Panc1 (cell line): ENCODE measurements at regions not wholly inside any gene's neighbourhood (a gene's known extent, or its start where the extent isn't known, plus 50 kb on each side); places are given as distances from the start of the nearest gene placed in this dataset.

ENCODE experiments used
- ATAC-seq: fragments of 200-7000 bp; cut with Tn5 transposase; 2 replicates; pipeline ENCODE4 v1.9.1; 2020; ENCODE audit warnings: mild to moderate bottlenecking, moderate library complexity
- BruUV-seq: library from RNA; stranded (reverse); fragments of 400-500 nt; replicated peaks from 2 replicates; lab custom pipeline; 2021; lab: Mats Ljungman, UMichigan
- CTCF ChIA-PET: fragments of 300-600 bp; sonication (Branson Sonifier 250); formaldehyde crosslinking; loops from one replicate; lab custom pipeline; 2022; ENCODE audit warnings: antibody characterized with exemption; lab: Charles Lee
- POLR2A ChIA-PET: fragments of 300-600 bp; sonication (Branson Sonifier 250); formaldehyde crosslinking; loops from one replicate; lab custom pipeline; 2022; ENCODE audit warnings: antibody characterized with exemption; lab: Charles Lee
- DNase-seq: peaks from one replicate; pipeline ENCODE4 v3.0.0-alpha.2; 2010; ENCODE audit warnings: low read depth, low spot score
- H3K27ac ChIP-seq: 2 replicates; pipeline ENCODE4 v1.5.1; 2011; ENCODE audit warnings: mild to moderate bottlenecking, low read length, inconsistent platforms
- H3K27me3 ChIP-seq: fragments of 200-500 bp; sonication (Bioruptor generic); 2 replicates; pipeline ENCODE4 v1.6.0; 2014; ENCODE audit warnings: low read length, inconsistent platforms; ENCODE audit not compliant: control insufficient read depth, insufficient read depth
- H3K36me3 ChIP-seq: fragments of 200-500 bp; sonication (Bioruptor generic); 2 replicates; pipeline ENCODE4 v1.5.1; 2014; ENCODE audit warnings: inconsistent platforms, mild to moderate bottlenecking, low read length, moderate library complexity; ENCODE audit not compliant: control insufficient read depth, insufficient read depth
- H3K4me1 ChIP-seq: 2 replicates; pipeline ENCODE4 v1.5.1; 2011; ENCODE audit warnings: inconsistent platforms, mild to moderate bottlenecking, low read length, moderate library complexity; ENCODE audit not compliant: control insufficient read depth, insufficient read depth
- H3K4me3 ChIP-seq, 2 experiments: 2 replicates each; pipeline ENCODE4 v1.5.1; 2011 to 2012; ENCODE audit warnings: low read depth in 2 of 2, low read length in 2 of 2, mild to moderate bottlenecking in 2 of 2, inconsistent platforms in 1 of 2, moderate library complexity in 1 of 2
- H3K9me3 ChIP-seq: fragments of 200-500 bp; sonication (Bioruptor generic); 2 replicates; pipeline ENCODE4 v1.5.1; 2014; ENCODE audit warnings: low read depth, mild to moderate bottlenecking, inconsistent platforms, low read length, moderate library complexity; ENCODE audit not compliant: control insufficient read depth, insufficient read depth
- CTCF ChIP-seq: fragments of 450-650 bp; IDR thresholded peaks from 2 replicates; pipeline ENCODE4 v1.5.1; 2017; ENCODE audit warnings: mild to moderate bottlenecking
- POLR2AphosphoS5 ChIP-seq: IDR thresholded peaks from 2 replicates; pipeline ENCODE4 v1.6.1; 2012; ENCODE audit warnings: mild to moderate bottlenecking, low read depth, low read length, moderate library complexity
- REST ChIP-seq, 2 experiments: IDR thresholded peaks; 2 replicates each; pipeline ENCODE4 v1.6.1; 2011 to 2012; ENCODE audit warnings: low read depth in 2 of 2, control low read depth in 1 of 2, low read length in 1 of 2, mild to moderate bottlenecking in 1 of 2, moderate library complexity in 1 of 2; ENCODE audit not compliant: insufficient read depth in 1 of 2
- SIN3A ChIP-seq: IDR thresholded peaks from 2 replicates; pipeline ENCODE4 v1.6.1; 2012; ENCODE audit warnings: low read depth, mild to moderate bottlenecking, low read length, moderate library complexity, borderline replicate concordance; ENCODE audit not compliant: insufficient read depth
- TCF7L2 ChIP-seq: IDR thresholded peaks from 2 replicates; pipeline ENCODE4 v1.6.1; 2011; ENCODE audit warnings: mild to moderate bottlenecking, low read depth, low read length, inconsistent platforms
- in situ Hi-C: cut with HindIII; loops from 2 replicates; pipeline ENCODE4 v1.10.0; 2016; ENCODE audit warnings: low sequenced_read_pairs, low pct_unique_long_range_greater_than_20kb
- intact Hi-C: fragments of 100-400 bp; cut with micrococcal nuclease; formaldehyde crosslinking; loops from one replicate; pipeline ENCODE4 v1.10.0; 2022; ENCODE audit not compliant: unreplicated experiment

DNA sequence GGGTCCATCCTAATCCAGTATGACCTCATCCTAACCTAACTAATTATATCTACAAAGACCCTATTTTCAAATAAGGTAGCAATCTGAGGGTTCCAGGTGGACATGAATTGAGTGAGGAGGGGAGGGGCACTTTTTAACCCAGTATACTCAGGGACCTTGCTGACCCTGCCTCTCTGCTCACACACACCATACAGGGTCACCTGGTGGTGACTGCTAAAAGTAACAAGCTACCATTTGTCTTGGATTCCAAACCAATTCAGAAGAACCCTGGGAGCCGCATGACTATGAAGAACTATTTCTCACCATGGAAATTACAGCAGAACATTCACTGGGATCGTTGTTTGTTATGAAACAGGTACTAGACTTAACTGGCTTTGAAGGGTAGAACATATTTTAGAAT is 151.9 kb downstream of the LACC1 start:
- Histone ChIP-seq H3K27ac (no peak overlapping the region), H3K4me3 (no peak overlapping the region), H3K4me1 (no peaks in the 10 kb centered on the region), H3K9me3 (no peaks in the 10 kb centered on the region), H3K36me3 (no peaks in the 10 kb centered on the region), H3K27me3 (no peaks in the 10 kb centered on the region)
- CTCF ChIA-PET: no interaction called here
- in situ Hi-C loops: no loop called here
- ATAC-seq (no peak), DNase-seq (no peak)
- intact Hi-C loops: no loop called here
- POLR2A ChIA-PET: no interaction called here
- no peak for TF ChIP-seq SIN3A
- no peak for TF ChIP-seq CTCF
- no peak for TF ChIP-seq TCF7L2
- TF ChIP-seq REST (IDR thresholded peaks at IDR 0.05; ENCODE audit: insufficient read depth in 1 of 2, low read depth in 2 of 2, low read length in 1 of 2): no peak
- no peak for TF ChIP-seq POLR2AphosphoS5
- no TSS peak for BruUV-seq

- no peak overlapping the region for H3K27ac ChIP-seq
- ChIA-PET CTCF (no interaction called here), POLR2A (no interaction called here)
These were observed 153.1 kb downstream of the LACC1 start for GRCh38 chr13:44032802-44033201.

More at GRCh38 chr13:44032802-44033201, 153.1 kb downstream of the LACC1 start:
- in situ Hi-C loops: no loop called here
- intact Hi-C loops: no loop called here
- ATAC-seq: no peak
- TF ChIP-seq SIN3A (no peak), REST (IDR thresholded peaks at IDR 0.05; ENCODE audit: insufficient read depth in 1 of 2, low read depth in 2 of 2, low read length in 1 of 2) (no peak), POLR2AphosphoS5 (no peak), TCF7L2 (no peak), CTCF (no peak)
- H3K27me3 ChIP-seq: no peaks in the 10 kb centered on the region
- no TSS peak for BruUV-seq
- H3K9me3 ChIP-seq: no peaks in the 10 kb centered on the region
- no peak overlapping the region for H3K4me3 ChIP-seq
- DNase-seq: no peak
- no peaks in the 10 kb centered on the region for H3K36me3 ChIP-seq
- H3K4me1 ChIP-seq: no peaks in the 10 kb centered on the region
